Neural progenitor cell (in vitro differentiated cells): ENCODE measurements at regions not wholly inside any gene's neighbourhood (a gene's known extent, or its start where the extent isn't known, plus 50 kb on each side); places are given as distances from the start of the nearest gene placed in this dataset.

Experiments used
- CTCF ChIP-seq: fragments of 200-600 bp; sonication (generic); IDR thresholded peaks from 2 replicates; pipeline ENCODE4 v1.5.1; 2017; ENCODE audit warnings: antibody characterized with exemption, mild to moderate bottlenecking
- EZH2 ChIP-seq: fragments of 200-600 bp; sonication (generic); IDR thresholded peaks from 2 replicates; pipeline ENCODE4 v1.6.1; 2017; ENCODE audit warnings: antibody characterized with exemption, mild to moderate bottlenecking, moderate library complexity

GRCh38 chr4:15366721-15367120 lies 61.1 kb upstream of the C1QTNF7 start:
- TF ChIP-seq CTCF: no peak
- TF ChIP-seq EZH2: no peak
